ENCODE measurements at regions not wholly inside any gene's neighbourhood (a gene's known extent, or its start where the extent isn't known, plus 50 kb on each side); places are given as distances from the start of the nearest gene placed in this dataset.

DNA sequence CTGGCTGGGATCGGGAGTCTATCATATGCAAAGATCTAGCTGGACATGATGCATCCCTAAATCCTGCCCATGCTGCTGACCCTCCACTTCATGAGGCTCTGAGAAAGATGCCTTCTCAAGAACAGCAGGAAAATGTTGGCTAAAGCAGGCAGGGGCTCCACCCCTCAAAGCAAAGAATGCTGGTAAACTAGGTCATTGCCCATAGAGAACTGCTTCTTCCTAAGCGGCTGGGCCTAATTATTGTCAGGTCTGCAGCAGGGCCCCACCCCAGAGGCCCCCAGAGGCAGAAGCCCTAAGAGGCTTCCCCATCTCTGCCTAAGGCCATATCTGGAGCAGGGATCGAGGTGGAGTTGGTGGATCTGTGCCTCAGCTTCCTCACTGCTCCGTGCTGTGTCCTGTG is 447.4 kb upstream of the PROK2 start:
- ChIA-PET POLR2A (ENCODE audit: unreplicated experiment) (no interaction called here), CTCF (no interaction called here)
- Histone ChIP-seq H3K4me3 (ENCODE audit: insufficient read depth, low read depth, low read length) (no peak overlapping the region), H2BK5ac (ENCODE audit: low read depth, low read length, poor library complexity, severe bottlenecking) (no peak overlapping the region), H3K23ac (ENCODE audit: low read depth, low read length) (no peak overlapping the region), H2AK9ac (replicated peaks; ENCODE audit: low read depth, low read length, poor library complexity) (no peak overlapping the region), H2AFZ (replicated peaks; ENCODE audit: low read length, poor library complexity) (no peak overlapping the region), H3K4ac (ENCODE audit: low read depth, low read length) (no peak overlapping the region), H3K9me1 (ENCODE audit: insufficient read depth, low read length) (no peaks in the 10 kb centered on the region), H3K56ac (ENCODE audit: extremely low read depth, insufficient read depth, low read length) (no peak overlapping the region), H2BK15ac (ENCODE audit: low read depth, low read length) (no peak overlapping the region), H4K91ac (ENCODE audit: insufficient read depth, low read depth, low read length) (no peak overlapping the region), H3K4me1 (ENCODE audit: control insufficient read depth, insufficient read depth, low read length) (no peaks in the 10 kb centered on the region; the same call in 1 of the 2 replicates), H3K18ac (ENCODE audit: low read depth, low read length) (no peak overlapping the region), H2AK5ac (ENCODE audit: low read depth, low read length) (no peak overlapping the region), H3K79me1 (ENCODE audit: low read depth in 1 of 2, low read length in 2 of 2) (no peaks in the 10 kb centered on the region), H2BK20ac (ENCODE audit: low read depth, low read length) (no peak overlapping the region), H2BK120ac (ENCODE audit: low read depth, low read length) (no peak overlapping the region), H3K4me2 (ENCODE audit: low read depth, low read length) (no peak overlapping the region), H3K36me3 (ENCODE audit: control insufficient read depth, insufficient read depth, low read length) (no peaks in the 10 kb centered on the region), H3K27me3 (ENCODE audit: control insufficient read depth, insufficient read depth, low read length) (peaks cover 40% of the 10 kb centered on the region), H3K27ac (ENCODE audit: insufficient read depth, low read length) (no peak overlapping the region), H4K20me1 (ENCODE audit: insufficient read depth, low read length) (no peaks in the 10 kb centered on the region), H4K5ac (ENCODE audit: low read depth, low read length) (no peak overlapping the region), H3K14ac (replicated peaks; ENCODE audit: low read depth, low read length) (no peak overlapping the region), H3K9me3 (ENCODE audit: control insufficient read depth, insufficient read depth, low read length) (no peaks in the 10 kb centered on the region), H3K9ac (ENCODE audit: low read depth, low read length) (no peak overlapping the region), H4K8ac (ENCODE audit: low read depth in 2 of 2, low read length in 2 of 2) (no peak overlapping the region)
- intact Hi-C loops (cut with micrococcal nuclease) = no loop called here
- DNase-seq (no peak), ATAC-seq (ENCODE audit: low read depth) (no peak)
- in situ Hi-C loops (cut with MboI; ENCODE audit: low sequenced_read_pairs) = no loop called here
- BruUV-seq (replicated peaks) = no TSS peak
- WGBS, 2 experiments (ENCODE audit: extremely low coverage in 2 of 2, insufficient read length in 1 of 2) = no CpG with 5 or more reads among the region's 4 CpGs
- TF ChIP-seq RCOR1 (IDR thresholded peaks at IDR 0.05; ENCODE audit: insufficient replicate concordance, low read length) = no peak
- no peak for TF ChIP-seq BHLHE40 (IDR thresholded peaks at IDR 0.05; ENCODE audit: low read depth, low read length)
- TF ChIP-seq NFE2L2 (IDR thresholded peaks at IDR 0.05; ENCODE audit: low read depth, low read length) = no peak
- TF ChIP-seq, protein P1, sequence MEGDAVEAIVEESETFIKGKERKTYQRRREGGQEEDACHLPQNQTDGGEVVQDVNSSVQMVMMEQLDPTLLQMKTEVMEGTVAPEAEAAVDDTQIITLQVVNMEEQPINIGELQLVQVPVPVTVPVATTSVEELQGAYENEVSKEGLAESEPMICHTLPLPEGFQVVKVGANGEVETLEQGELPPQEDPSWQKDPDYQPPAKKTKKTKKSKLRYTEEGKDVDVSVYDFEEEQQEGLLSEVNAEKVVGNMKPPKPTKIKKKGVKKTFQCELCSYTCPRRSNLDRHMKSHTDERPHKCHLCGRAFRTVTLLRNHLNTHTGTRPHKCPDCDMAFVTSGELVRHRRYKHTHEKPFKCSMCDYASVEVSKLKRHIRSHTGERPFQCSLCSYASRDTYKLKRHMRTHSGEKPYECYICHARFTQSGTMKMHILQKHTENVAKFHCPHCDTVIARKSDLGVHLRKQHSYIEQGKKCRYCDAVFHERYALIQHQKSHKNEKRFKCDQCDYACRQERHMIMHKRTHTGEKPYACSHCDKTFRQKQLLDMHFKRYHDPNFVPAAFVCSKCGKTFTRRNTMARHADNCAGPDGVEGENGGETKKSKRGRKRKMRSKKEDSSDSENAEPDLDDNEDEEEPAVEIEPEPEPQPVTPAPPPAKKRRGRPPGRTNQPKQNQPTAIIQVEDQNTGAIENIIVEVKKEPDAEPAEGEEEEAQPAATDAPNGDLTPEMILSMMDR (conservative IDR thresholded peaks at IDR 0.05; ENCODE audit: low read depth, low read length) = no peak
- dilution Hi-C loops (cut with HindIII; ENCODE audit: low sequenced_read_pairs, unreplicated experiment) = no loop called here

All from IMR-90 (cell line).